OCI-LY3 (cell line): ENCODE measurements at regions not wholly inside any gene's neighbourhood (a gene's known extent, or its start where the extent isn't known, plus 50 kb on each side); places are given as distances from the start of the nearest gene placed in this dataset.

Experiments used
- H2AFZ ChIP-seq: fragments of 200-600, 300-600 bp; shearing (Covaris generic); 2 replicates; pipeline ENCODE4 v1.6.0; 2014; ENCODE audit warnings: antibody characterized with exemption, low read depth, low read length
- H3K27ac ChIP-seq: fragments of 200-600, 300-600 bp; sonication (generic); 2 replicates; pipeline ENCODE4 v1.5.1; 2014; ENCODE audit warnings: mild to moderate bottlenecking, low read length, moderate library complexity, mixed read lengths
- H3K27me3 ChIP-seq: fragments of 200-600, 300-600 bp; sonication (generic); 2 replicates; pipeline ENCODE4 v1.6.1; 2014; ENCODE audit warnings: low read depth, low read length, mixed read lengths
- H3K36me3 ChIP-seq: fragments of 200-600, 300-600 bp; sonication (generic); replicated peaks from 2 replicates; pipeline ENCODE3; 2014; ENCODE audit warnings: low read depth, low read length, mixed read lengths
- H3K4me1 ChIP-seq: fragments of 300-600, 200-600 bp; sonication (generic); 2 replicates; pipeline ENCODE4 v1.6.1; 2014; ENCODE audit warnings: low read length, mixed read lengths
- H3K4me2 ChIP-seq: fragments of 200-600, 300-600 bp; sonication (generic); 2 replicates; pipeline ENCODE4 v1.6.1; 2014; ENCODE audit warnings: low read length, mixed read lengths
- H3K4me3 ChIP-seq: fragments of 300-600, 200-600 bp; sonication (generic); 2 replicates; pipeline ENCODE4 v1.5.1; 2014; ENCODE audit warnings: antibody characterized with exemption, mild to moderate bottlenecking, low read length, moderate library complexity
- H3K79me2 ChIP-seq: fragments of 300-600, 200-600 bp; shearing (Covaris generic); 2 replicates; pipeline ENCODE4 v1.6.1; 2014; ENCODE audit warnings: mild to moderate bottlenecking, low read length, mixed read lengths
- H3K9ac ChIP-seq: fragments of 300-600, 200-600 bp; shearing (Covaris generic); 2 replicates; pipeline ENCODE4 v1.6.0; 2014; ENCODE audit warnings: mild to moderate bottlenecking, low read length, moderate library complexity
- H3K9me3 ChIP-seq: fragments of 200-600, 300-600 bp; shearing (Covaris generic); 2 replicates; pipeline ENCODE4 v1.6.1; 2014; ENCODE audit warnings: low read length, mixed read lengths; ENCODE audit not compliant: insufficient read depth
- H4K20me1 ChIP-seq: fragments of 200-600, 300-600 bp; sonication (generic); 2 replicates; pipeline ENCODE4 v1.6.1; 2016; ENCODE audit warnings: low read length, mixed read lengths; ENCODE audit not compliant: insufficient read depth
- CTCF ChIP-seq: fragments of 200-600, 300-600 bp; sonication (generic); IDR thresholded peaks from 2 replicates; pipeline ENCODE4 v1.5.1; 2014; ENCODE audit warnings: antibody characterized with exemption, low read length, low read depth
- EZH2phosphoT487 ChIP-seq: fragments of 200-600 bp; shearing (Covaris generic); IDR thresholded peaks from 2 replicates; pipeline ENCODE4 v1.6.1; 2018; ENCODE audit warnings: antibody characterized with exemption, mixed run types, low read depth

GRCh38 chr4:85166318-85166717 lies 199.8 kb upstream of the WDFY3 start:
- TF ChIP-seq CTCF (no peak), EZH2phosphoT487 (no peak)
- no peak overlapping the region for H3K4me2 ChIP-seq

GRCh38 chr4:85168234-85168834 lies 201.8 kb upstream of the WDFY3 start:
- Histone ChIP-seq H3K4me3 (no peak overlapping the region), H3K4me2 (no peak overlapping the region), H4K20me1 (no peaks in the 10 kb centered on the region), H3K27me3 (no peaks in the 10 kb centered on the region), H3K27ac (no peak overlapping the region), H2AFZ (no peak overlapping the region), H3K9ac (no peak overlapping the region), H3K79me2 (no peaks in the 10 kb centered on the region), H3K36me3 (no peaks in the 10 kb centered on the region), H3K4me1 (no peaks in the 10 kb centered on the region), H3K9me3 (no peaks in the 10 kb centered on the region)
- TF ChIP-seq CTCF (no peak), EZH2phosphoT487 (no peak)

More at GRCh38 chr4:85166318-85166717, 199.8 kb upstream of the WDFY3 start:
- Histone ChIP-seq H3K27ac (no peak overlapping the region), H3K4me3 (no peak overlapping the region), H3K9me3 (no peaks in the 10 kb centered on the region), H3K9ac (no peak overlapping the region), H3K27me3 (no peaks in the 10 kb centered on the region), H2AFZ (no peak overlapping the region), H3K79me2 (no peaks in the 10 kb centered on the region), H3K36me3 (no peaks in the 10 kb centered on the region), H3K4me1 (no peaks in the 10 kb centered on the region), H4K20me1 (no peaks in the 10 kb centered on the region)

- Histone ChIP-seq H3K36me3 (no peaks in the 10 kb centered on the region), H4K20me1 (no peaks in the 10 kb centered on the region), H3K79me2 (no peaks in the 10 kb centered on the region), H3K27ac (no peak overlapping the region), H3K4me3 (no peak overlapping the region), H2AFZ (no peak overlapping the region), H3K9ac (no peak overlapping the region), H3K4me2 (no peak overlapping the region), H3K4me1 (no peaks in the 10 kb centered on the region), H3K9me3 (no peaks in the 10 kb centered on the region), H3K27me3 (no peaks in the 10 kb centered on the region)
- TF ChIP-seq EZH2phosphoT487 (no peak), CTCF (no peak)
These were observed 203.8 kb upstream of the WDFY3 start for GRCh38 chr4:85170241-85170640.

- Histone ChIP-seq H3K9ac (no peak overlapping the region), H3K9me3 (no peaks in the 10 kb centered on the region), H3K4me1 (no peaks in the 10 kb centered on the region), H3K36me3 (no peaks in the 10 kb centered on the region), H3K4me2 (no peak overlapping the region), H3K27me3 (no peaks in the 10 kb centered on the region), H3K79me2 (no peaks in the 10 kb centered on the region), H2AFZ (no peak overlapping the region), H3K4me3 (no peak overlapping the region), H3K27ac (no peak overlapping the region), H4K20me1 (no peaks in the 10 kb centered on the region)
- TF ChIP-seq EZH2phosphoT487: no peak
These were observed 208.7 kb upstream of the WDFY3 start for GRCh38 chr4:85175190-85175589.

- no peak overlapping the region for H3K4me2 ChIP-seq
- no peaks in the 10 kb centered on the region for H3K36me3 ChIP-seq
- no peaks in the 10 kb centered on the region for H3K79me2 ChIP-seq
- H3K4me3 ChIP-seq: no peak overlapping the region
- no peaks in the 10 kb centered on the region for H3K9me3 ChIP-seq
- H3K27me3 ChIP-seq: no peaks in the 10 kb centered on the region
- TF ChIP-seq CTCF (no peak), EZH2phosphoT487 (no peak)
- H3K9ac ChIP-seq: no peak overlapping the region
- no peak overlapping the region for H3K27ac ChIP-seq
- no peaks in the 10 kb centered on the region for H4K20me1 ChIP-seq
- peaks cover 6% of the 10 kb centered on the region for H3K4me1 ChIP-seq
- H2AFZ ChIP-seq: no peak overlapping the region
These were observed 210.6 kb upstream of the WDFY3 start for GRCh38 chr4:85177092-85177491.
